ENCODE measurements at regions not wholly inside any gene's neighbourhood (a gene's known extent, or its start where the extent isn't known, plus 50 kb on each side); places are given as distances from the start of the nearest gene placed in this dataset.

DNA sequence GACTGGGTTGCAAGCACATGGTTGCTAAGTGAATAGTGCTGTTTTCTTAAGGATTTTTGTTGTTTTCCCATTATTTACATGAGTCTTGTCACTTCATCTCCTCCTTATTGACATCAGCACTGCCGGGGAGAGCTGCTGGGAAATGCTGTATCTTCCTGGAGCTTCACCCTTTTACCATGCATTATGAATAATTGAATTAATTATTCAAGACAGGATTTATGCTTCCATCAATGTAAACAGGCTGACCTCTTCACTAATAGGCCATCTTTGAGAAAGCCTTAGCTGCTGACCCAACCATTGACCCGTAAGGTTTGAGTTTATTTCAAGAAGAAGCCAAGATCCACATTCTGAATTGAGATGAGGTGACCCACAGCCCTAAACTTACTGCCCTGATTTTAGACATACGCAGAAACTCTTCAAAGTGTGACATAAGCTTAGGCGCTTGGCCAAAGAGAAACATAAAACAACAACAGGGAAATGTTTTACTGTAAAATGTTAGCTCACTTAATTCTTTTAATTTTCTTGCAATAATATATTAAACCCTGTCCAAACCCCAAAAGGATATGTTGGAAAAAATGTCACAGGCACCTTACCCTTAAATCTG, 365.5 kb upstream of the SYT4 start:
- TF ChIP-seq, protein P1, sequence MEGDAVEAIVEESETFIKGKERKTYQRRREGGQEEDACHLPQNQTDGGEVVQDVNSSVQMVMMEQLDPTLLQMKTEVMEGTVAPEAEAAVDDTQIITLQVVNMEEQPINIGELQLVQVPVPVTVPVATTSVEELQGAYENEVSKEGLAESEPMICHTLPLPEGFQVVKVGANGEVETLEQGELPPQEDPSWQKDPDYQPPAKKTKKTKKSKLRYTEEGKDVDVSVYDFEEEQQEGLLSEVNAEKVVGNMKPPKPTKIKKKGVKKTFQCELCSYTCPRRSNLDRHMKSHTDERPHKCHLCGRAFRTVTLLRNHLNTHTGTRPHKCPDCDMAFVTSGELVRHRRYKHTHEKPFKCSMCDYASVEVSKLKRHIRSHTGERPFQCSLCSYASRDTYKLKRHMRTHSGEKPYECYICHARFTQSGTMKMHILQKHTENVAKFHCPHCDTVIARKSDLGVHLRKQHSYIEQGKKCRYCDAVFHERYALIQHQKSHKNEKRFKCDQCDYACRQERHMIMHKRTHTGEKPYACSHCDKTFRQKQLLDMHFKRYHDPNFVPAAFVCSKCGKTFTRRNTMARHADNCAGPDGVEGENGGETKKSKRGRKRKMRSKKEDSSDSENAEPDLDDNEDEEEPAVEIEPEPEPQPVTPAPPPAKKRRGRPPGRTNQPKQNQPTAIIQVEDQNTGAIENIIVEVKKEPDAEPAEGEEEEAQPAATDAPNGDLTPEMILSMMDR (IDR thresholded peaks at IDR 0.05; ENCODE audit: insufficient read depth, low read length, poor library complexity, severe bottlenecking) = no peak
- Histone ChIP-seq H3K36me3 (ENCODE audit: control insufficient read depth, insufficient read depth, low read length) (no peaks in the 10 kb centered on the region), H3K27me3 (replicated peaks; ENCODE audit: control insufficient read depth, insufficient read depth, low read length) (no peaks in the 10 kb centered on the region), H3K4me3 (replicated peaks; ENCODE audit: low read depth, low read length) (no peak overlapping the region)
- DNase-seq (ENCODE audit: extremely low read depth, insufficient read length) = no peak

DNA sequence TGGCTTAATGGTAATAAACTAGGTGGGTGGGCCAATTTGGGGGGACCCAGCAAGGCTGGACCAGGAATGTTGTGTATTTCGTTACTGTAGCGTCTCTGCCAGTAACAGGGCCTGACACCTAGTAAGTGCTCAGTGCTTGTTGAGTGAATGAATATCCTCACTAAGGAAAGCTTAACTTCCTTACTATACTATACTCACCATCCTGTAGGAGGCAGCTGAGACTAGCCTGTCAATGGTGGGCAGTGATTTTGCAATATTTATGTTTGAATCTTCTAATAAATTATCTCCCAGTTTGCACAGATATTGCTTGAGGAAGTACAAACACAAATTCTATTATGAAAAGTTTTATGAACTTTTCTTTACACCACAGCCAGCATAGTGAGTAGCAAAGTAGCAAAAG, 370.7 kb upstream of the SYT4 start:
- no peak overlapping the region for H3K4me3 ChIP-seq (replicated peaks; ENCODE audit: low read depth, low read length)
- H3K27me3 ChIP-seq (replicated peaks; ENCODE audit: control insufficient read depth, insufficient read depth, low read length) = no peaks in the 10 kb centered on the region
- DNase-seq (ENCODE audit: extremely low read depth, insufficient read length) = no peak
- H3K36me3 ChIP-seq (ENCODE audit: control insufficient read depth, insufficient read depth, low read length) = no peaks in the 10 kb centered on the region
- TF ChIP-seq, protein P1 (IDR thresholded peaks at IDR 0.05; ENCODE audit: insufficient read depth, low read length, poor library complexity, severe bottlenecking) = no peak

DNA sequence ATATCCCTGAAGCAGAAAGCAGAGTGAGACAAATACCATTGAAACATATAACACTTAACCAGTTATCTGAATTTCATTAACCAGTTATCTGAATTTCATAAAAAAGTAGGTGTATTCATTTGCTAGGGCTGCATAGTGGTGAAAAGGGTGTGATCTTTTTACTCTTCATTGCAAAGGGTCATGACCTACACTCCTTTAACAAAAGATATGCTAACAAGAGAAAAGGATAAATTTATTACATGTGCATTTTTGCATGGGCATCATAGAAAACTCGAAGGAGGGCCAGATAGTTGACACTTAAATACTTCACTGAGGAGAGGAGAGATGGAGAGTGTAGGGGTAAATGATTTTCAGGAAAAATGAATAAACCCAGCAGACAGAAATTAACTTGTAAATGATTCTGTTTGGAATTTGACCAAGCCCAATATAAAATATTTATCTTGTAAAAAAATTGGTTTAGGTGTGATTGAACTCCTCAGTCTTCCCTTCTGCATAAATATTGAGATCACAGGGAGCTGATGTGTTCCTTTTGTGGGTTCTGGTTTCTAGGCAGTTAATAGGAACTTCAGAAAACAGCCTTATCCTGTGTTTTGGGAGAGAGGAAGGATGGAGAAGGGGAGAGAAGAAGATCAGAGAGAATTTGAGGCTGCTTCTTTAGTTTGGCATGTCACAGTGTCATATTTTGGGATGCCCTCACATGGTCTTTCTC, 372.5 kb upstream of the SYT4 start:
- H3K27me3 ChIP-seq (replicated peaks; ENCODE audit: control insufficient read depth, insufficient read depth, low read length) = no peaks in the 10 kb centered on the region
- no peaks in the 10 kb centered on the region for H3K36me3 ChIP-seq (ENCODE audit: control insufficient read depth, insufficient read depth, low read length)
- TF ChIP-seq, protein P1 (IDR thresholded peaks at IDR 0.05; ENCODE audit: insufficient read depth, low read length, poor library complexity, severe bottlenecking) = no peak
- no peak for DNase-seq (ENCODE audit: extremely low read depth, insufficient read length)
- no peak overlapping the region for H3K4me3 ChIP-seq (replicated peaks; ENCODE audit: low read depth, low read length)

DNA sequence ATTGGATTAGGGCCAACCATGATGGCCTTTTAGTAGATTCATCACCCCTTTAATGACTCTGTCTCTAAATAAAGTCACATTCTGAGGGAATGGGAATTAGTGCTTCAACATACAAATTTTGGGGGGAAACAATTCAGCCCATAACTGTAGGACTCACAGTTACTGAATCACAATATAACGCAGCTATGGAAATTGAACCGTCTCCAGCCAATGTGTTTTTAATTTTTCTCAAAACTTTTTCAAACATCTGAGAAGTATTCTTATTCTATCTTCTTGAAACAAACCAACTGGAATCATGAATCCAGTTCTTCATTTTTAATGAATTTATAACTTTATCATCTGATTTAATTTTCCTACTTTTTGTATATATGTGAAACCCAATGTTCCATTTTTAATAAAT, 373.1 kb upstream of the SYT4 start:
- TF ChIP-seq, protein P1 (IDR thresholded peaks at IDR 0.05; ENCODE audit: insufficient read depth, low read length, poor library complexity, severe bottlenecking) = no peak
- H3K36me3 ChIP-seq (ENCODE audit: control insufficient read depth, insufficient read depth, low read length) = no peaks in the 10 kb centered on the region
- no peak overlapping the region for H3K4me3 ChIP-seq (replicated peaks; ENCODE audit: low read depth, low read length)
- no peaks in the 10 kb centered on the region for H3K27me3 ChIP-seq (replicated peaks; ENCODE audit: control insufficient read depth, insufficient read depth, low read length)
- DNase-seq (ENCODE audit: extremely low read depth, insufficient read length) = no peak

DNA sequence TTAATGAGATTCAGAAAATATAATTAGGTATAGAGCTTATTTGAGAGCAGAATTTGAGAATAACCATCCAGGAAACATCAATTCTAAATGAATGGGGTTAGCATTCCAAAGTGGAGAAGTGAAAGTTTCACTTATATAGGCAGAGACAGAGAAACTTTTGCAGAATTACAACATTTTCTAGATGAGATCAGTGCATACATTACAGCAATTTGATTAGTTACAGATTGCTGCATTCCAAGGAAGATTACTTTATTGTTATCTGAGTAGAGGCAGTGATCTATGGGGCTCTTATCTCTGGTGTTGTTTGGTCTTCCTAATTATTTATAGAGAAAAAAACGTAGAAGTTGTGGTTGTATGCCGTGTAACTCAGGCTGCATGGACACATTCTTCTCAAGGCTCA, 373.8 kb upstream of the SYT4 start:
- Histone ChIP-seq H3K4me3 (replicated peaks; ENCODE audit: low read depth, low read length) (no peak overlapping the region), H3K36me3 (ENCODE audit: control insufficient read depth, insufficient read depth, low read length) (no peaks in the 10 kb centered on the region), H3K27me3 (replicated peaks; ENCODE audit: control insufficient read depth, insufficient read depth, low read length) (no peaks in the 10 kb centered on the region)
- TF ChIP-seq, protein P1 (IDR thresholded peaks at IDR 0.05; ENCODE audit: insufficient read depth, low read length, poor library complexity, severe bottlenecking) = no peak
- DNase-seq (ENCODE audit: extremely low read depth, insufficient read length) = no peak

Measured in GM06990 (cell line).